ENCODE measurements at regions not wholly inside any gene's neighbourhood (a gene's known extent, or its start where the extent isn't known, plus 50 kb on each side); places are given as distances from the start of the nearest gene placed in this dataset.

GRCh38 chr5:54629115-54629514 is 111.6 kb downstream of the SNX18 start:
- intact Hi-C loops (cut with DNase I; ENCODE audit: low total_unique reads): no loop called here
- H3K36me3 ChIP-seq: no peaks in the 10 kb centered on the region
- H3K9me3 ChIP-seq: no peaks in the 10 kb centered on the region
- H3K27ac ChIP-seq: no peak overlapping the region
- no peak for DNase-seq
- no peaks in the 10 kb centered on the region for H3K4me1 ChIP-seq
- no peak overlapping the region for H3K4me3 ChIP-seq
- no peak for ATAC-seq
- in situ Hi-C loops (cut with MboI; ENCODE audit: low sequenced_read_pairs in 4 of 4): no loop called here
- TF ChIP-seq POLR2A (IDR thresholded peaks at IDR 0.05) (no peak), CTCF (IDR thresholded peaks at IDR 0.05 in 4 of 5, conservative IDR thresholded peaks at IDR 0.05 in 1 of 5) (no peak)
- H3K27me3 ChIP-seq: no peaks in the 10 kb centered on the region

- DNase-seq (no peak), ATAC-seq (no peak)
- no peak overlapping the region for H3K27ac ChIP-seq
- no peaks in the 10 kb centered on the region for H3K4me1 ChIP-seq
- no peak overlapping the region for H3K4me3 ChIP-seq
- intact Hi-C loops (cut with DNase I; ENCODE audit: low total_unique reads) (no loop called here), in situ Hi-C loops (cut with MboI; ENCODE audit: low sequenced_read_pairs in 4 of 4) (no loop called here)
- H3K27me3 ChIP-seq: no peaks in the 10 kb centered on the region
- no peaks in the 10 kb centered on the region for H3K9me3 ChIP-seq
- no peaks in the 10 kb centered on the region for H3K36me3 ChIP-seq
- TF ChIP-seq POLR2A (IDR thresholded peaks at IDR 0.05): no peak
- TF ChIP-seq CTCF (IDR thresholded peaks at IDR 0.05 in 4 of 5, conservative IDR thresholded peaks at IDR 0.05 in 1 of 5): no peak
These were observed 110.5 kb downstream of the SNX18 start for GRCh38 chr5:54628050-54628449.

- no peak for DNase-seq
- ATAC-seq: no peak
- Histone ChIP-seq H3K36me3 (no peaks in the 10 kb centered on the region), H3K4me3 (no peak overlapping the region), H3K4me1 (no peaks in the 10 kb centered on the region), H3K27me3 (no peaks in the 10 kb centered on the region), H3K9me3 (no peaks in the 10 kb centered on the region), H3K27ac (no peak overlapping the region)
- TF ChIP-seq CTCF (IDR thresholded peaks at IDR 0.05 in 4 of 5, conservative IDR thresholded peaks at IDR 0.05 in 1 of 5) (no peak), POLR2A (IDR thresholded peaks at IDR 0.05) (no peak)
- intact Hi-C loops (cut with DNase I; ENCODE audit: low total_unique reads): no loop called here
- in situ Hi-C loops (cut with MboI; ENCODE audit: low sequenced_read_pairs in 4 of 4): no loop called here
These were observed 108.8 kb downstream of the SNX18 start for GRCh38 chr5:54626407-54626806.

GRCh38 chr5:54624805-54625568 is 107.4 kb downstream of the SNX18 start:
- TF ChIP-seq POLR2A (IDR thresholded peaks at IDR 0.05) (no peak), CTCF (IDR thresholded peaks at IDR 0.05 in 4 of 5, conservative IDR thresholded peaks at IDR 0.05 in 1 of 5) (no peak)
- intact Hi-C loops (cut with DNase I; ENCODE audit: low total_unique reads): no loop called here
- H3K9me3 ChIP-seq: no peaks in the 10 kb centered on the region
- no peaks in the 10 kb centered on the region for H3K4me1 ChIP-seq
- H3K27ac ChIP-seq: no peak overlapping the region
- no peaks in the 10 kb centered on the region for H3K27me3 ChIP-seq
- H3K4me3 ChIP-seq: no peak overlapping the region
- in situ Hi-C loops (cut with MboI; ENCODE audit: low sequenced_read_pairs in 4 of 4): no loop called here
- ATAC-seq (no peak), DNase-seq (no peak)
- H3K36me3 ChIP-seq: no peaks in the 10 kb centered on the region

GRCh38 chr5:54621709-54622108 is 104.2 kb downstream of the SNX18 start:
- in situ Hi-C loops (cut with MboI; ENCODE audit: low sequenced_read_pairs in 4 of 4): no loop called here
- intact Hi-C loops (cut with DNase I; ENCODE audit: low total_unique reads): no loop called here
- TF ChIP-seq CTCF (IDR thresholded peaks at IDR 0.05 in 4 of 5, conservative IDR thresholded peaks at IDR 0.05 in 1 of 5) (no peak), POLR2A (IDR thresholded peaks at IDR 0.05) (no peak)
- no peak overlapping the region for H3K4me3 ChIP-seq
- ATAC-seq: no peak
- no peak for DNase-seq
- no peaks in the 10 kb centered on the region for H3K9me3 ChIP-seq
- H3K27ac ChIP-seq: no peak overlapping the region
- no peaks in the 10 kb centered on the region for H3K27me3 ChIP-seq
- no peaks in the 10 kb centered on the region for H3K36me3 ChIP-seq
- H3K4me1 ChIP-seq: no peaks in the 10 kb centered on the region
